Testis (tissue), 2 donors: ENCODE measurements at regions not wholly inside any gene's neighbourhood (a gene's known extent, or its start where the extent isn't known, plus 50 kb on each side); places are given as distances from the start of the nearest gene placed in this dataset.

Source experiments
- DNase-seq: peaks from one replicate; pipeline ENCODE4 v3.0.0-alpha.2; 2019
- H3K27ac ChIP-seq, 2 donors: fragments of 200-600 bp; sonication (generic); one replicate each; pipeline ENCODE4 v1.5.1; 2019
- H3K27me3 ChIP-seq: fragments of 200-600 bp; sonication (generic); one replicate; pipeline ENCODE4 v1.5.1; 2019
- H3K36me3 ChIP-seq: fragments of 200-600 bp; sonication (generic); one replicate; pipeline ENCODE4 v1.5.1; 2017; ENCODE audit warnings: low read depth; ENCODE audit errors: missing control alignments
- H3K4me1 ChIP-seq: fragments of 200-600 bp; sonication (generic); one replicate; pipeline ENCODE4 v1.5.1; 2019
- H3K4me3 ChIP-seq, 2 donors: fragments of 200-600 bp; sonication (generic); one replicate each; pipeline ENCODE4 v1.5.1; 2017 to 2019
- H3K9me3 ChIP-seq: fragments of 200-600 bp; sonication (generic); one replicate; pipeline ENCODE4 v1.5.1; 2017
- POLR2A ChIP-seq: fragments of 450-650 bp; IDR thresholded peaks from one replicate; pipeline ENCODE4 v1.6.1; 2017; ENCODE audit warnings: antibody characterized with exemption, mild to moderate bottlenecking, moderate library complexity
- WGBS, 2 donors: methylation state at CpG; one replicate each; pipeline ENCODE4 v1.1.5; 2018; 5-methylcytosine and 5-hydroxymethylcytosine counted together
- intact Hi-C: fragments of 100-400 bp; cut with DNase I; formaldehyde crosslinking; loops from one replicate; pipeline ENCODE4 v1.15.1; 2023; ENCODE audit warnings: low total_unique reads
- TF ChIP-seq, protein P1 (sequence below), 3 experiments: fragments of 450-650 bp in 2 of 3; fragments of 200-600 bp in 1 of 3; sonication (generic) in 1 of 3; IDR thresholded peaks; one replicate each; pipeline ENCODE4 v1.5.1; 2016 to 2019; ENCODE audit warnings: antibody characterized with exemption in 3 of 3, mild to moderate bottlenecking in 2 of 3, moderate library complexity in 1 of 3

DNA sequence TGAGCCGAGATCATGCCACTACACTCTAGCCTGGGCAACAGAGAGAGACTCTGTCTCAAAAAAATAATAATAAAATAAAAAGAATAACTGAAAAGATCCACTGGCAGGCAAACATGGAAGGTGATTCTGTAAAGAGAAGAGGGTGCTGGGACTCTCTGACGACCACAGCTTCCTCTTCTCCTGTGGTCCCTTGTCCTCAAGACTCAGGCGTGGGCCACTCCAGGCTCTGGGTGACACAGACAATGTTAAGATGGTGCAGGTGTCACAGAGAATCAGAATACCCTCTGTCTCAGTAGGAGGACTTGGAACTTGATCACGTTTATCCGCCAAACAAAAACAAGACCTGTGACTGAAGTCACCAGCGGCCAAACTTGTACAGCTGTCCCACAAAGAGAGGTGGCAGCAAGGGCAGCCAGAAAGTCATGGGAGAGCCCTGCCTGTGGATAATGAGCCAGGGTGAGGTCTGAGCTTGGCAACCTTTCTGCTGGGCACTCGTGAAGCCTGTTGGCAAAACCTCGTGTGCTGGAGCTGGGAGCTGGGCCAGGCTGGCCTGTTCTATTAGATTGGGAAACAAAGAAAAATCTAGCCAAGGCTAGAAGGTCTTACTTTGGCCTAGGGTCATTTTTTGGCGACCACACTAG is 76.4 kb upstream of the ITGA6 start:
- H3K9me3 ChIP-seq: no peaks in the 10 kb centered on the region
- TF ChIP-seq, protein P1, sequence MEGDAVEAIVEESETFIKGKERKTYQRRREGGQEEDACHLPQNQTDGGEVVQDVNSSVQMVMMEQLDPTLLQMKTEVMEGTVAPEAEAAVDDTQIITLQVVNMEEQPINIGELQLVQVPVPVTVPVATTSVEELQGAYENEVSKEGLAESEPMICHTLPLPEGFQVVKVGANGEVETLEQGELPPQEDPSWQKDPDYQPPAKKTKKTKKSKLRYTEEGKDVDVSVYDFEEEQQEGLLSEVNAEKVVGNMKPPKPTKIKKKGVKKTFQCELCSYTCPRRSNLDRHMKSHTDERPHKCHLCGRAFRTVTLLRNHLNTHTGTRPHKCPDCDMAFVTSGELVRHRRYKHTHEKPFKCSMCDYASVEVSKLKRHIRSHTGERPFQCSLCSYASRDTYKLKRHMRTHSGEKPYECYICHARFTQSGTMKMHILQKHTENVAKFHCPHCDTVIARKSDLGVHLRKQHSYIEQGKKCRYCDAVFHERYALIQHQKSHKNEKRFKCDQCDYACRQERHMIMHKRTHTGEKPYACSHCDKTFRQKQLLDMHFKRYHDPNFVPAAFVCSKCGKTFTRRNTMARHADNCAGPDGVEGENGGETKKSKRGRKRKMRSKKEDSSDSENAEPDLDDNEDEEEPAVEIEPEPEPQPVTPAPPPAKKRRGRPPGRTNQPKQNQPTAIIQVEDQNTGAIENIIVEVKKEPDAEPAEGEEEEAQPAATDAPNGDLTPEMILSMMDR (IDR thresholded peaks at IDR 0.05): no peak
- TF ChIP-seq POLR2A: no peak
- no peaks in the 10 kb centered on the region for H3K27me3 ChIP-seq
- 73 to 86% methylated on average over 9 of the region's 9 CpGs for WGBS, 2 donors
- peaks cover 6% of the 10 kb centered on the region for H3K4me1 ChIP-seq
- H3K4me3 ChIP-seq: no peak overlapping the region
- H3K27ac ChIP-seq: peak overlapping the region in 1 of 2 donors; percentile 31
- intact Hi-C loops: no loop called here
- no peaks in the 10 kb centered on the region for H3K36me3 ChIP-seq
- DNase-seq: peak; percentile 78

DNA sequence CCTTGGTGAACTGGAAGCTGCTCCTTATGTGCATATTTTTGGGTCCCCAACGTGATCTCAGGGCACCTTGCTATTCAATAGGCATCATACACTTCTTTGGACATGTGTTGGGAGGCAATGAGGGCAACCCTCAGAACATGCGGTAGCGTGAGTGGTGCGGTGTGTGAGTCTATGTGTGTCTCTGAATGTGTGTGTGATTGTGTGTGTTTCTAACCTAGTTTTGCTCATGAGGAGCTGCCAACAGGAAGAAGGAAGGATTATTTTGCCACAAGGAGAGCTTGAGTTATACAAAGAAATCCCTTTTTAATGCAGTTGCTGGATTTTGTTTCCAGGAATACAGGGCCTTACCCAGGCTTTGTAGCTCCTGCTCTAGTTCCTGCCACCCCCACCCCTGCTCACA is 75.8 kb upstream of the ITGA6 start:
- no peak for DNase-seq
- H3K27ac ChIP-seq: peak overlapping the region in 1 of 2 donors; percentile 31
- intact Hi-C loops: no loop called here

DNA sequence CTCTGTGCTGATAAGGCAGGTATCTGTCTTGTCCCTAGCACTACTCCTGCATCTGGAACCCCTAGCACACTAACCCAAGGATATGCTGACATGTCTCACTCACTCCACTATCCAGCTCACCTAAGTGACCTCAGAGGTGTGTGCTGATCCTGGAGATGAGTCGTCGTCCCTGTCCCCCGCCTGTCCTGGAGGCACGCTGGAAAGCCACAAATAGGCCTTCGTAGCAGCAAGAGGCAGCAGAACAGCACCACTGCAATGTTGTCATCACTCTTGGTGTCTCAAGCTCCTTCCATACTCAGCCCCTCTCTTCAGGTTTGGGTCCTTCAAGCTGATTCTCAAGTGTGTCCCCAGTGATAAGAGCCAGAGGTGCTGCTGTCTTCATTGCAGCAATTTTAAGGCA is 73.0 kb upstream of the ITGA6 start:
- Histone ChIP-seq H3K9me3 (no peaks in the 10 kb centered on the region), H3K4me3 (no peak overlapping the region), H3K27me3 (no peaks in the 10 kb centered on the region), H3K4me1 (peaks cover 9% of the 10 kb centered on the region), H3K27ac (no peak overlapping the region), H3K36me3 (no peaks in the 10 kb centered on the region)
- intact Hi-C loops: no loop called here
- no peak for DNase-seq
- TF ChIP-seq POLR2A: no peak
- TF ChIP-seq, protein P1 (IDR thresholded peaks at IDR 0.05): no peak
- 92 to 96% methylated on average over 5 of the region's 5 CpGs for WGBS, 2 donors

More for the DNA sequence above, 75.8 kb upstream of the ITGA6 start:
- peaks cover 6% of the 10 kb centered on the region for H3K4me1 ChIP-seq
- no peak for TF ChIP-seq POLR2A
- TF ChIP-seq, protein P1 (IDR thresholded peaks at IDR 0.05): no peak
- H3K36me3 ChIP-seq: no peaks in the 10 kb centered on the region
- no peaks in the 10 kb centered on the region for H3K27me3 ChIP-seq
- WGBS, 2 donors: 89 to 99% methylated on average over 4 of the region's 4 CpGs
- H3K9me3 ChIP-seq: no peaks in the 10 kb centered on the region
- H3K4me3 ChIP-seq: no peak overlapping the region

DNA sequence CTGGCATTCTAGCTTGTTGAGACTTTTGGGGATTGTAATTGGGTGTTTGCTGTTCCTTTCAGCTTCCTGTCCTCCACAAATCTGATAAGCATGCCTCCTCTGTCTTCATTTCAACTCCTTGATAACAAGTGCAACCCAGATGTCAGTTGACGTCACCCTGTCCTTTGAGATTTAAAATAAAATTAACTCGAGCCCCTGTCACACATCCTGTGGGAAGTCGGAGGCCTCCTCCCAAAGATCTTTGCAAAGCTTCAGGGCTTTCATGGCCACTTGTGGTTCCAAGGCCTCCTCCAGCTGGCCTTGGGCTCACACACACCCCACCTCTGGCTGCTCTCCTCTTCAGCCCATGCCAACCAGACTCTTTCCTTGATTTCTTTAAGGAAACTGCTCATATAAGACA is 69.9 kb upstream of the ITGA6 start:
- H3K4me1 ChIP-seq: peaks cover 3% of the 10 kb centered on the region
- intact Hi-C loops: no loop called here
- no peaks in the 10 kb centered on the region for H3K27me3 ChIP-seq
- no peaks in the 10 kb centered on the region for H3K9me3 ChIP-seq
- no peak for DNase-seq
- TF ChIP-seq, protein P1 (IDR thresholded peaks at IDR 0.05): no peak
- H3K27ac ChIP-seq: no peak overlapping the region
- H3K4me3 ChIP-seq: no peak overlapping the region
- WGBS, 2 donors: 58 to 66% methylated on average over 3 of the region's 3 CpGs
- no peaks in the 10 kb centered on the region for H3K36me3 ChIP-seq
